ENCODE measurements at regions not wholly inside any gene's neighbourhood (a gene's known extent, or its start where the extent isn't known, plus 50 kb on each side); places are given as distances from the start of the nearest gene placed in this dataset.

GRCh38 chr2:2797797-2798196, 466.7 kb upstream of the MYT1L start:
- TF ChIP-seq, protein P1, sequence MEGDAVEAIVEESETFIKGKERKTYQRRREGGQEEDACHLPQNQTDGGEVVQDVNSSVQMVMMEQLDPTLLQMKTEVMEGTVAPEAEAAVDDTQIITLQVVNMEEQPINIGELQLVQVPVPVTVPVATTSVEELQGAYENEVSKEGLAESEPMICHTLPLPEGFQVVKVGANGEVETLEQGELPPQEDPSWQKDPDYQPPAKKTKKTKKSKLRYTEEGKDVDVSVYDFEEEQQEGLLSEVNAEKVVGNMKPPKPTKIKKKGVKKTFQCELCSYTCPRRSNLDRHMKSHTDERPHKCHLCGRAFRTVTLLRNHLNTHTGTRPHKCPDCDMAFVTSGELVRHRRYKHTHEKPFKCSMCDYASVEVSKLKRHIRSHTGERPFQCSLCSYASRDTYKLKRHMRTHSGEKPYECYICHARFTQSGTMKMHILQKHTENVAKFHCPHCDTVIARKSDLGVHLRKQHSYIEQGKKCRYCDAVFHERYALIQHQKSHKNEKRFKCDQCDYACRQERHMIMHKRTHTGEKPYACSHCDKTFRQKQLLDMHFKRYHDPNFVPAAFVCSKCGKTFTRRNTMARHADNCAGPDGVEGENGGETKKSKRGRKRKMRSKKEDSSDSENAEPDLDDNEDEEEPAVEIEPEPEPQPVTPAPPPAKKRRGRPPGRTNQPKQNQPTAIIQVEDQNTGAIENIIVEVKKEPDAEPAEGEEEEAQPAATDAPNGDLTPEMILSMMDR (conservative IDR thresholded peaks at IDR 0.05; ENCODE audit: low read length): no peak
- no peak for TF ChIP-seq EZH2phosphoT487 (IDR thresholded peaks at IDR 0.05; ENCODE audit: borderline replicate concordance, low read depth, low read length)
